Fibroblast of mammary gland (primary cell): ENCODE measurements at regions not wholly inside any gene's neighbourhood (a gene's known extent, or its start where the extent isn't known, plus 50 kb on each side); places are given as distances from the start of the nearest gene placed in this dataset.

Source experiments
- DNase-seq: peaks from one replicate; pipeline ENCODE4 v3.0.0-alpha.2; 2010; ENCODE audit warnings: low read depth
- H3K4me3 ChIP-seq: 2 replicates; pipeline ENCODE4 v1.5.1; 2011; ENCODE audit warnings: low read depth, mild to moderate bottlenecking, low read length, moderate library complexity; ENCODE audit not compliant: control insufficient read depth
- CTCF ChIP-seq: conservative IDR thresholded peaks from 2 replicates; pipeline ENCODE4 v1.5.1; 2011; ENCODE audit warnings: low read depth, low read length, inconsistent platforms; ENCODE audit not compliant: control insufficient read depth, insufficient read depth

- no peak for TF ChIP-seq CTCF
Observed at GRCh38 chr4:35966566-35966965, 277.7 kb downstream of the ARAP2 start.

GRCh38 chr4:35970366-35970960 is 273.9 kb downstream of the ARAP2 start:
- TF ChIP-seq CTCF: no peak
- no peak overlapping the region for H3K4me3 ChIP-seq
- DNase-seq: no peak

More at GRCh38 chr4:35966566-35966965, 277.7 kb downstream of the ARAP2 start:
- no peak overlapping the region for H3K4me3 ChIP-seq
- DNase-seq: no peak

GRCh38 chr4:35972814-35973213 is 271.5 kb downstream of the ARAP2 start:
- no peak for DNase-seq
- no peak for TF ChIP-seq CTCF

GRCh38 chr4:35975617-35976355 is 268.5 kb downstream of the ARAP2 start:
- no peak for DNase-seq
- TF ChIP-seq CTCF: no peak
- no peak overlapping the region for H3K4me3 ChIP-seq

More at GRCh38 chr4:35972814-35973213, 271.5 kb downstream of the ARAP2 start:
- H3K4me3 ChIP-seq: no peak overlapping the region

- no peak for TF ChIP-seq CTCF
- H3K4me3 ChIP-seq: no peak overlapping the region
- no peak for DNase-seq
Observed at GRCh38 chr4:35978551-35978950, 265.8 kb downstream of the ARAP2 start.

GRCh38 chr4:35982318-35982717 is 262.0 kb downstream of the ARAP2 start:
- DNase-seq: no peak
- no peak for TF ChIP-seq CTCF
- no peak overlapping the region for H3K4me3 ChIP-seq
